ENCODE measurements at regions not wholly inside any gene's neighbourhood (a gene's known extent, or its start where the extent isn't known, plus 50 kb on each side); places are given as distances from the start of the nearest gene placed in this dataset.
A peak's percentile ranks its signal among the peaks of the same experiment; 100 is the strongest.
"Not testable (repeated sequence)": the region's sequence is repeated elsewhere in the genome, so short reads cannot be mapped to it uniquely, and the experiment has no call there.

DNA sequence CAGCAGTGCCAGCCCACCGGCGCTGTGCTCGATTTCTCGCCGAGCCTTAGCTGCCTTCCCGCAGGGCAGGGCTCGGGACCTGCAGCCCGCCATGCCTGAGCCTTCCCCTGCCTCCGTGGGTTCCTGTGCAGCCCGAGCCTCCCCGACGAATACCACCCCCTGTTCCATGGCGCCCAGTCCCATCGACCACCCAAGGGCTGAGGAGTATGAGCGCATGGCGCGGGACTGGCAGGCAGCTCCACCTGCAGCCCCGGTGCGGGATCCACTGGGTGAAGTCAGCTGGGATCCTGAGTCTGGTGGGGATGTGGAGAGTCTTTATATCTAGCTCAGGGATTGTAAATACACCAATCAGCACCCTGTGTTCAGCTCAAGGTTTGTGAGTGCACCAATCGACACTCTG is 80.2 kb upstream of the TMEM178A start:
- H3K4me1 ChIP-seq (ENCODE audit: control extremely low read depth in 1 of 4, control insufficient read depth in 4 of 4, insufficient read depth in 4 of 4, low read length in 3 of 4); H3K27me3 ChIP-seq (replicated peaks in 2 of 5; ENCODE audit: control insufficient read depth in 4 of 5, insufficient read depth in 5 of 5, low read length in 4 of 5); DNase-seq; H3K27ac ChIP-seq (ENCODE audit: insufficient read depth in 1 of 2, low read depth in 1 of 2, low read length in 2 of 2, poor library complexity in 1 of 2, severe bottlenecking in 2 of 2); H3K36me3 ChIP-seq (ENCODE audit: control insufficient read depth in 4 of 4, insufficient read depth in 4 of 4, low read length in 3 of 4); H3K4me3 ChIP-seq (ENCODE audit: control insufficient read depth in 1 of 7, extremely low read depth in 1 of 7, insufficient read depth in 4 of 7, low read depth in 2 of 7, low read length in 6 of 7); POLR2A ChIA-PET: not testable (repeated sequence)
- WGBS (ENCODE audit: insufficient coverage), result 96% methylated on average over 13 of the region's 20 CpGs
- peaks cover 0 to 18% (median 5%) of the 10 kb centered on the region in 5 experiments for H3K9me3 ChIP-seq (ENCODE audit: control extremely low read depth in 1 of 5, control insufficient read depth in 4 of 5, insufficient read depth in 2 of 5, low read depth in 1 of 5, low read length in 4 of 5)
- CTCF ChIA-PET, result interaction anchor here (0.6 kb wide), 1 partner anchor 51 kb away, joined by 3 read pairs; no protein-coding TSS in a partner anchor

DNA sequence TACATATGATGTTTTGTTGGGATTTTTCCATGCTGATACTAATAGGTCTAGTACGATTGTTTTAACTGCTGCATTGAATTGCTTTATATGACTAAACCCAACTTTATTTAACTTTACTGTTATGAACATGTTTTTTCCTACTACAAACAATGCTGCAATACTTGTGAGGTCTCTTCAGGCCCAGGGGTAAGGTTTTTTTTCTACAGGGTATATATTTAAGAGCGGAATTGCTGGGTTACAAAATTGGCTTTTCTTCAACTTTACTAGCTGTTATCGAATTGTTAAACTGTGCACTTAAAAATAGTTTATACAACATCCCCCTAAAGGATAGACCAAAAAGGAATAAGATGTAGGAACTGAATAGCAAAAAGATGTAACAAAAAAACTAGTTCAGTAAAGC is 78.5 kb upstream of the TMEM178A start:
- Histone ChIP-seq H3K9me3 (ENCODE audit: control extremely low read depth in 1 of 5, control insufficient read depth in 4 of 5, insufficient read depth in 2 of 5, low read depth in 1 of 5, low read length in 4 of 5) (peaks cover 0 to 10% (median 0%) of the 10 kb centered on the region in 5 experiments), H3K27ac (ENCODE audit: insufficient read depth in 1 of 2, low read depth in 1 of 2, low read length in 2 of 2, poor library complexity in 1 of 2, severe bottlenecking in 2 of 2) (no peak overlapping the region), H3K36me3 (ENCODE audit: control insufficient read depth in 4 of 4, insufficient read depth in 4 of 4, low read length in 3 of 4) (no peaks in the 10 kb centered on the region), H3K4me3 (ENCODE audit: control insufficient read depth in 1 of 7, extremely low read depth in 1 of 7, insufficient read depth in 4 of 7, low read depth in 2 of 7, low read length in 6 of 7) (no peak overlapping the region), H3K27me3 (replicated peaks in 2 of 5; ENCODE audit: control insufficient read depth in 4 of 5, insufficient read depth in 5 of 5, low read length in 4 of 5) (no peaks in the 10 kb centered on the region), H3K4me1 (ENCODE audit: control extremely low read depth in 1 of 4, control insufficient read depth in 4 of 4, insufficient read depth in 4 of 4, low read length in 3 of 4) (no peaks in the 10 kb centered on the region)
- ChIA-PET POLR2A (no interaction called here), CTCF (interaction anchor here (1.0 to 1.1 kb wide), 2 partner anchors 10 to 109 kb away, joined by 4 read pairs; no protein-coding TSS in a partner anchor)
- WGBS (ENCODE audit: insufficient coverage), result no CpG with 5 or more reads among the region's 3 CpGs
- DNase-seq, result no peak

- ChIA-PET POLR2A (no interaction called here), CTCF (interaction anchor here (1.0 to 1.1 kb wide), 2 partner anchors 10 to 109 kb away, joined by 4 read pairs; no protein-coding TSS in a partner anchor)
- no peak overlapping the region for H3K27ac ChIP-seq (ENCODE audit: insufficient read depth in 1 of 2, low read depth in 1 of 2, low read length in 2 of 2, poor library complexity in 1 of 2, severe bottlenecking in 2 of 2)
- H3K9me3 ChIP-seq (ENCODE audit: control extremely low read depth in 1 of 5, control insufficient read depth in 4 of 5, insufficient read depth in 2 of 5, low read depth in 1 of 5, low read length in 4 of 5), result peaks cover 0 to 10% (median 0%) of the 10 kb centered on the region in 5 experiments
- H3K36me3 ChIP-seq (ENCODE audit: control insufficient read depth in 4 of 4, insufficient read depth in 4 of 4, low read length in 3 of 4), result no peaks in the 10 kb centered on the region
- DNase-seq, result no peak
- no peaks in the 10 kb centered on the region for H3K27me3 ChIP-seq (replicated peaks in 2 of 5; ENCODE audit: control insufficient read depth in 4 of 5, insufficient read depth in 5 of 5, low read length in 4 of 5)
- H3K4me3 ChIP-seq (ENCODE audit: control insufficient read depth in 1 of 7, extremely low read depth in 1 of 7, insufficient read depth in 4 of 7, low read depth in 2 of 7, low read length in 6 of 7), result no peak overlapping the region
- WGBS (ENCODE audit: insufficient coverage), result 100% methylated on average over 1 of the region's 1 CpG
- H3K4me1 ChIP-seq (ENCODE audit: control extremely low read depth in 1 of 4, control insufficient read depth in 4 of 4, insufficient read depth in 4 of 4, low read length in 3 of 4), result no peaks in the 10 kb centered on the region
Observed at GRCh38 chr2:39587641-39588040, 78.1 kb upstream of the TMEM178A start.

DNA sequence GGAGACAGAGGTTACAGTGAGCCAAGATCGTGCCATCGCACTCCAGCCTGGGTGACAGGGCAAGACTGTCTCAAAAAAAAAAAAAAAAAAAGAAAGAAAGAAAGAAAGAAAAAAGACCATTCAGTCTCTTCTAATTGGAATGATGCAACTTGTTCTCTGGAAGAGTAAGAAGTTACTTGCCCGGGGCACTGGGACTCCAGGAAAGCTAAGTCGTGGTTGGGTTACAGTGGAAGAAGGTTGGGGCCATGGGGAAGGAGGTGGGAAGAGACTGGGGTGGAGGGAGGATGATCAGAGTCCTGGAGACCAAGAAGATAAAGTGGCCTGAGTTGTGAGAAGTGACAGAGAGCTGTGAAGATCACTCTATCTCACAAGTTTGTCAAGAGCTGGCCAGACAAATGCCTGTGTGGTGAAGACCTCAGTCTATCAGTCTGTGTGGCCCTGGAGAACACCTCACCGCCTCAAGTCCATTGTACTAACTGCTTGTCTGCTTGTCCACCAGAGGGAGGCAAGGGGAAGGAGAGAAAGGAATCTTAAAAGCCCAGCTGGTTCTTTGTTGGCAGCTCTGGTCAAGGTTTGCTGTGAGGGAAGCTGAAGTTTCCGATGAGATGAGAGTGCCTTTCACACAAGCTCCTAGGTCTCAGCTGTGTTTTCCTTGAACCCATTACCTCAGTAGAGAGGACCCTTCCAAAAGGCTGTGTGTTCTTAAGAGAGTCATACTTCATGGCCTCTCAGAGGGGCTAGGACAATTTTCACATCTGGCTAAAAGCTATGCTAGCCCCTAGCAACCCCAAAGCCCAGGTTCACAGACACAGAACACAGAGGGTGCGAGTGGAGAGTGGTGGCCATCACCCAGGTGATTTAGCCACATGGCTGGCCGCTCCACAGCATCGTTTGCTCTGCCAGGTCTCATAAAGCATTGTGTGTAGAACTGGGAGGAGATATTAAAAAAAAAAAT is 72.0 kb upstream of the TMEM178A start:
- peak; percentile 65 to 77 (median 77) for DNase-seq
- ChIA-PET POLR2A (interaction anchor here (0.6 kb wide), 3 partner anchors 12 to 53 kb away, joined by 3 to 5 read pairs (median 5); no protein-coding TSS in a partner anchor), CTCF (interaction anchor here (0.6 to 6.9 kb wide), 26 partner anchors 12 to 217 kb away, joined by 3 to 115 read pairs (median 4); no protein-coding TSS in a partner anchor)
- H3K36me3 ChIP-seq (ENCODE audit: control insufficient read depth in 4 of 4, insufficient read depth in 4 of 4, low read length in 3 of 4), result no peaks in the 10 kb centered on the region
- no peaks in the 10 kb centered on the region for H3K9me3 ChIP-seq (ENCODE audit: control extremely low read depth in 1 of 5, control insufficient read depth in 4 of 5, insufficient read depth in 2 of 5, low read depth in 1 of 5, low read length in 4 of 5)
- H3K4me1 ChIP-seq (ENCODE audit: control extremely low read depth in 1 of 4, control insufficient read depth in 4 of 4, insufficient read depth in 4 of 4, low read length in 3 of 4), result peaks cover 0 to 2% (median 0%) of the 10 kb centered on the region in 4 experiments
- H3K4me3 ChIP-seq (ENCODE audit: control insufficient read depth in 1 of 7, extremely low read depth in 1 of 7, insufficient read depth in 4 of 7, low read depth in 2 of 7, low read length in 6 of 7), result no peak overlapping the region
- 61% methylated on average over 6 of the region's 9 CpGs for WGBS (ENCODE audit: insufficient coverage)
- no peak overlapping the region for H3K27ac ChIP-seq (ENCODE audit: insufficient read depth in 1 of 2, low read depth in 1 of 2, low read length in 2 of 2, poor library complexity in 1 of 2, severe bottlenecking in 2 of 2)
- H3K27me3 ChIP-seq (replicated peaks in 2 of 5; ENCODE audit: control insufficient read depth in 4 of 5, insufficient read depth in 5 of 5, low read length in 4 of 5), result no peaks in the 10 kb centered on the region

DNA sequence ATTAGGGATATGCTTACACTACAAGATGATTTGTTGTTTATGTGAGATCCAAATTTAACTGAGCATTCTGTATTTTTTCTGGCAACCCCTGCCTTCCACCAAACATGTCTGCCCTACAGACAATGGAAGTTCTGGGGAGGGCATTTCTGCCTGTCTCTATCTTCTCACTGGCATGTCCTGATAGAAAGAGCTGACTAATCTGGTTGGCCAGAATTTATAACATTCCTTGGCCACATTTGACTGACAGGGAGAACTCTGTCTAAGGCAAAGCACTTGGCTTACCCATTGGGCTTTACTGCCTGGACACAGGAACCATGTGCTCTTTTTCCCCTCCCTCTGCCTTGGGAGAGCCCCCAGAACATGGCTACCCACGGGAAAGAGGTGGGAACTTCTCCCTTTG is 70.6 kb upstream of the TMEM178A start:
- Histone ChIP-seq H3K4me1 (ENCODE audit: control extremely low read depth in 1 of 4, control insufficient read depth in 4 of 4, insufficient read depth in 4 of 4, low read length in 3 of 4) (peaks cover 0 to 2% (median 0%) of the 10 kb centered on the region in 4 experiments), H3K9me3 (ENCODE audit: control extremely low read depth in 1 of 5, control insufficient read depth in 4 of 5, insufficient read depth in 2 of 5, low read depth in 1 of 5, low read length in 4 of 5) (no peaks in the 10 kb centered on the region), H3K27me3 (replicated peaks in 2 of 5; ENCODE audit: control insufficient read depth in 4 of 5, insufficient read depth in 5 of 5, low read length in 4 of 5) (no peaks in the 10 kb centered on the region), H3K27ac (ENCODE audit: insufficient read depth in 1 of 2, low read depth in 1 of 2, low read length in 2 of 2, poor library complexity in 1 of 2, severe bottlenecking in 2 of 2) (no peak overlapping the region), H3K36me3 (ENCODE audit: control insufficient read depth in 4 of 4, insufficient read depth in 4 of 4, low read length in 3 of 4) (peaks cover 0 to 2% (median 0%) of the 10 kb centered on the region in 4 experiments), H3K4me3 (ENCODE audit: control insufficient read depth in 1 of 7, extremely low read depth in 1 of 7, insufficient read depth in 4 of 7, low read depth in 2 of 7, low read length in 6 of 7) (no peak overlapping the region)
- 89% methylated on average over 1 of the region's 1 CpG for WGBS (ENCODE audit: insufficient coverage)
- CTCF ChIA-PET, result interaction anchor here (0.8 to 6.9 kb wide), 5 partner anchors 102 to 226 kb away, joined by 3 to 115 read pairs (median 6); no protein-coding TSS in a partner anchor
- no peak for DNase-seq
- POLR2A ChIA-PET, result no interaction called here

- Histone ChIP-seq H3K27ac (ENCODE audit: insufficient read depth in 1 of 2, low read depth in 1 of 2, low read length in 2 of 2, poor library complexity in 1 of 2, severe bottlenecking in 2 of 2) (no peak overlapping the region), H3K4me1 (ENCODE audit: control extremely low read depth in 1 of 4, control insufficient read depth in 4 of 4, insufficient read depth in 4 of 4, low read length in 3 of 4) (peaks cover 0 to 2% (median 0%) of the 10 kb centered on the region in 4 experiments), H3K9me3 (ENCODE audit: control extremely low read depth in 1 of 5, control insufficient read depth in 4 of 5, insufficient read depth in 2 of 5, low read depth in 1 of 5, low read length in 4 of 5) (no peaks in the 10 kb centered on the region), H3K27me3 (replicated peaks in 2 of 5; ENCODE audit: control insufficient read depth in 4 of 5, insufficient read depth in 5 of 5, low read length in 4 of 5) (no peaks in the 10 kb centered on the region), H3K4me3 (ENCODE audit: control insufficient read depth in 1 of 7, extremely low read depth in 1 of 7, insufficient read depth in 4 of 7, low read depth in 2 of 7, low read length in 6 of 7) (no peak overlapping the region), H3K36me3 (ENCODE audit: control insufficient read depth in 4 of 4, insufficient read depth in 4 of 4, low read length in 3 of 4) (peaks cover 0 to 2% (median 0%) of the 10 kb centered on the region in 4 experiments)
- CTCF ChIA-PET, result interaction anchor here (0.7 to 1.2 kb wide), 4 partner anchors 10 to 101 kb away, joined by 4 to 6 read pairs (median 4); no protein-coding TSS in a partner anchor
- no peak for DNase-seq
- POLR2A ChIA-PET, result no interaction called here
- no CpG with 5 or more reads among the region's 3 CpGs for WGBS (ENCODE audit: insufficient coverage)
Observed at GRCh38 chr2:39597314-39597713, 68.4 kb upstream of the TMEM178A start.
